ENCODE measurements at regions not wholly inside any gene's neighbourhood (a gene's known extent, or its start where the extent isn't known, plus 50 kb on each side); places are given as distances from the start of the nearest gene placed in this dataset.

DNA sequence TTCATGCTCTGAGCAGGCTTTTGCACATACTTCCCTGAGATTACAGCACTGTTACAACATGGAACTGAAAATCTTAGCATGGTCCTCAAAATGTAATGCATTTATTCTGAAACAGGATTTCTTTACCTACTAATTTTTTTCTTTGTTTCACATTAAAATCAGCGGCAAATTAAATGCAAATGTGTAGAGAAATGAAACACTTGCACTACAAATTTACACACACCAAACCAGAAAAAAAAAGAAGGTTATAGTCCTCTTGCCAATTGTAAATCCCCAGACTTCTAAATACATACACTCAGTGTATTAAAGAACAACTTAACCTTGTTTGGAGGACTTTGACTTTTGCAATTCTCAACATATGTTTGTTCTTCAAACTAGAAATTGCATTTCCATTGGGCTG is 210.9 kb upstream of the TBX18 start:
- DNase-seq (no peak), ATAC-seq (ENCODE audit: poor library complexity) (no peak)
- intact Hi-C loops (cut with DNase I, micrococcal nuclease) = no loop called here
- ChIA-PET CTCF (no interaction called here), POLR2A (no interaction called here)
- Histone ChIP-seq H3K27ac (ENCODE audit: low read depth in 1 of 2, low read length in 2 of 2) (no peak overlapping the region), H3K4me1 (ENCODE audit: insufficient read depth, low read length) (no peaks in the 10 kb centered on the region), H3K36me3 (ENCODE audit: insufficient read depth, low read length) (no peaks in the 10 kb centered on the region), H3K4me3 (ENCODE audit: low read length) (no peak overlapping the region), H3K27me3 (ENCODE audit: control insufficient read depth in 1 of 2, insufficient read depth in 2 of 2, low read length in 2 of 2) (no peaks in the 10 kb centered on the region), H3K9me3 (ENCODE audit: control insufficient read depth in 1 of 2, insufficient read depth in 1 of 2, low read length in 2 of 2) (no peaks in the 10 kb centered on the region)
- no peaks in the 10 kb centered on the region for H3K4me1 Mint-ChIP-seq (ENCODE audit: low read depth)
- TF ChIP-seq, protein P1, sequence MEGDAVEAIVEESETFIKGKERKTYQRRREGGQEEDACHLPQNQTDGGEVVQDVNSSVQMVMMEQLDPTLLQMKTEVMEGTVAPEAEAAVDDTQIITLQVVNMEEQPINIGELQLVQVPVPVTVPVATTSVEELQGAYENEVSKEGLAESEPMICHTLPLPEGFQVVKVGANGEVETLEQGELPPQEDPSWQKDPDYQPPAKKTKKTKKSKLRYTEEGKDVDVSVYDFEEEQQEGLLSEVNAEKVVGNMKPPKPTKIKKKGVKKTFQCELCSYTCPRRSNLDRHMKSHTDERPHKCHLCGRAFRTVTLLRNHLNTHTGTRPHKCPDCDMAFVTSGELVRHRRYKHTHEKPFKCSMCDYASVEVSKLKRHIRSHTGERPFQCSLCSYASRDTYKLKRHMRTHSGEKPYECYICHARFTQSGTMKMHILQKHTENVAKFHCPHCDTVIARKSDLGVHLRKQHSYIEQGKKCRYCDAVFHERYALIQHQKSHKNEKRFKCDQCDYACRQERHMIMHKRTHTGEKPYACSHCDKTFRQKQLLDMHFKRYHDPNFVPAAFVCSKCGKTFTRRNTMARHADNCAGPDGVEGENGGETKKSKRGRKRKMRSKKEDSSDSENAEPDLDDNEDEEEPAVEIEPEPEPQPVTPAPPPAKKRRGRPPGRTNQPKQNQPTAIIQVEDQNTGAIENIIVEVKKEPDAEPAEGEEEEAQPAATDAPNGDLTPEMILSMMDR (IDR thresholded peaks at IDR 0.05) = no peak
- H3K4me3 Mint-ChIP-seq = no peak overlapping the region
- H3K27ac Mint-ChIP-seq = no peak overlapping the region
- no peaks in the 10 kb centered on the region for H3K9me3 Mint-ChIP-seq
- H3K27me3 Mint-ChIP-seq = no peaks in the 10 kb centered on the region
- no peaks in the 10 kb centered on the region for H3K36me3 Mint-ChIP-seq (ENCODE audit: low read depth)

DNA sequence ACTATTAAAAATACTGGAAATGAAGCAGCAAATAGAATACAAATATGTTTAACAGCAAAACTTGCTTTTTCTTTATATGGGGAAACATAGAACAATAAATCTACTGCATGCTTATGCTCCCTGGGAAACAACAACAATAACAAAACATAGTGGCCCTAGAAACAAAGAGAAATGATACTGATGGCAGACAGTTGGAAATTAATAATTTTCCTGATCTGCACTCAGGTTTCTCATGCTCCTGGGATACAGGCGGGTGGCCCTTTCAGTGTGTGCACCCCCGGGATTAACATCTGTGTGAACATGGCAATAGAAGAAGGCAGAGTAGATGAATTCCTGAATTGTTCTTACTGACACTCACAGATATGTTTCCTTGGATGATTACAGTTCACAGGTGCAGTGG is 209.2 kb upstream of the TBX18 start:
- no peaks in the 10 kb centered on the region for H3K4me1 ChIP-seq (ENCODE audit: insufficient read depth, low read length)
- no peak overlapping the region for H3K27ac ChIP-seq (ENCODE audit: low read depth in 1 of 2, low read length in 2 of 2)
- H3K36me3 Mint-ChIP-seq (ENCODE audit: low read depth) = no peaks in the 10 kb centered on the region
- ATAC-seq (ENCODE audit: poor library complexity) = no peak
- no peaks in the 10 kb centered on the region for H3K36me3 ChIP-seq (ENCODE audit: insufficient read depth, low read length)
- H3K4me3 Mint-ChIP-seq = no peak overlapping the region
- no peak for DNase-seq
- no peaks in the 10 kb centered on the region for H3K27me3 Mint-ChIP-seq
- no peak overlapping the region for H3K4me3 ChIP-seq (ENCODE audit: low read length)
- H3K27me3 ChIP-seq (ENCODE audit: control insufficient read depth in 1 of 2, insufficient read depth in 2 of 2, low read length in 2 of 2) = no peaks in the 10 kb centered on the region
- H3K9me3 ChIP-seq (ENCODE audit: control insufficient read depth in 1 of 2, insufficient read depth in 1 of 2, low read length in 2 of 2) = no peaks in the 10 kb centered on the region
- TF ChIP-seq, protein P1 (IDR thresholded peaks at IDR 0.05) = no peak
- H3K27ac Mint-ChIP-seq = no peak overlapping the region
- H3K9me3 Mint-ChIP-seq = peaks cover 2% of the 10 kb centered on the region
- H3K4me1 Mint-ChIP-seq (ENCODE audit: low read depth) = no peaks in the 10 kb centered on the region
- intact Hi-C loops (cut with DNase I, micrococcal nuclease) = no loop called here
- ChIA-PET CTCF (no interaction called here), POLR2A (no interaction called here)

DNA sequence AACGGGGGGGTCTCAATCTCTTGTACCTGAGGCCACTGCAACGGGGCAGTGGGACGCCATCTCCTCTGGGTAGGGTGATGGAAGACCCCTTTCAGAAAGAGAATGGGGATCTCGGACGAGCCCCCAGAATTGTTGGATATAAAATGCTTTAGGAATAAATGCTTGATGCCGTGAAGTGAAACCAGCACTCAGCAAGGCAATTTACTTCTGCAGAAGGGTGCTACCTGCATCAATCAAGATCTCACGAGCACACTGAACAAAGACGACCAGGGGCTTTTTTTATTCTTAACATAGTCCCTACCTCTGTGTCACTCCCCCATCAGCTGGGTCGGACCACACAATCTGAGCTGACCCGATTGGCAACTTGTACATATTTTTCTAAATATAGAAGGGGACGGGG is 203.6 kb upstream of the TBX18 start:
- DNase-seq (no peak), ATAC-seq (ENCODE audit: poor library complexity) (no peak)
- ChIA-PET POLR2A (no interaction called here), CTCF (no interaction called here)
- intact Hi-C loops (cut with DNase I, micrococcal nuclease) = no loop called here
- Histone ChIP-seq H3K4me1 (ENCODE audit: insufficient read depth, low read length) (no peaks in the 10 kb centered on the region), H3K27ac (ENCODE audit: low read depth in 1 of 2, low read length in 2 of 2) (no peak overlapping the region), H3K4me3 (ENCODE audit: low read length) (no peak overlapping the region), H3K9me3 (ENCODE audit: control insufficient read depth in 1 of 2, insufficient read depth in 1 of 2, low read length in 2 of 2) (peaks cover 10 to 15% of the 10 kb centered on the region in 2 experiments), H3K27me3 (ENCODE audit: control insufficient read depth in 1 of 2, insufficient read depth in 2 of 2, low read length in 2 of 2) (no peaks in the 10 kb centered on the region), H3K36me3 (ENCODE audit: insufficient read depth, low read length) (no peaks in the 10 kb centered on the region)
- no peaks in the 10 kb centered on the region for H3K36me3 Mint-ChIP-seq (ENCODE audit: low read depth)
- peaks cover 6% of the 10 kb centered on the region for H3K9me3 Mint-ChIP-seq
- H3K27me3 Mint-ChIP-seq = no peaks in the 10 kb centered on the region
- no peaks in the 10 kb centered on the region for H3K4me1 Mint-ChIP-seq (ENCODE audit: low read depth)
- TF ChIP-seq, protein P1 (IDR thresholded peaks at IDR 0.05) = no peak
- no peak overlapping the region for H3K4me3 Mint-ChIP-seq
- no peak overlapping the region for H3K27ac Mint-ChIP-seq

All from CD4-positive, alpha-beta T cell (primary cell).